DND-41 (cell line): ENCODE measurements at regions not wholly inside any gene's neighbourhood (a gene's known extent, or its start where the extent isn't known, plus 50 kb on each side); places are given as distances from the start of the nearest gene placed in this dataset.

Source experiments
- ATAC-seq: fragments of 200-7000 bp; cut with Tn5 transposase; 3 replicates; pipeline ENCODE4 v1.9.1; 2021; ENCODE audit warnings: low read depth; ENCODE audit not compliant: insufficient read depth
- DNase-seq: peaks from one replicate; pipeline ENCODE4 v3.0.0-alpha.2; 2020
- H2AFZ ChIP-seq: 2 replicates; pipeline ENCODE4 v1.6.0; 2012; ENCODE audit warnings: low read depth, low read length
- H3K27ac ChIP-seq: 2 replicates; pipeline ENCODE4 v1.5.1; 2012; ENCODE audit warnings: low read length, inconsistent platforms
- H3K27me3 ChIP-seq: fragments of 200-600 bp; sonication (generic); 2 replicates; pipeline ENCODE4 v1.6.0; 2012; ENCODE audit warnings: low read length, mild to moderate bottlenecking, inconsistent platforms; ENCODE audit not compliant: insufficient read depth, poor library complexity
- H3K36me3 ChIP-seq: 2 replicates; pipeline ENCODE4 v1.5.1; 2012; ENCODE audit warnings: low read length, inconsistent platforms; ENCODE audit not compliant: insufficient read depth
- H3K4me1 ChIP-seq: 2 replicates; pipeline ENCODE4 v1.5.1; 2012; ENCODE audit warnings: mild to moderate bottlenecking, low read length; ENCODE audit not compliant: insufficient read depth
- H3K4me2 ChIP-seq: 2 replicates; pipeline ENCODE4 v1.6.0; 2012; ENCODE audit warnings: mild to moderate bottlenecking, moderate library complexity, low read length, inconsistent platforms; ENCODE audit not compliant: insufficient read depth
- H3K4me3 ChIP-seq, 2 experiments: fragments of 200-600 bp in 1 of 2; shearing (Covaris generic) in 1 of 2; 2 replicates each; pipeline ENCODE4 v1.5.1; 2012 to 2016; ENCODE audit warnings: inconsistent platforms in 2 of 2, low read length in 2 of 2, mild to moderate bottlenecking in 2 of 2, low read depth in 1 of 2, moderate library complexity in 1 of 2
- H3K79me2 ChIP-seq: 2 replicates; pipeline ENCODE4 v1.6.0; 2012; ENCODE audit warnings: low read length, inconsistent platforms; ENCODE audit not compliant: insufficient read depth
- H3K9ac ChIP-seq: 2 replicates; pipeline ENCODE4 v1.6.0; 2012; ENCODE audit warnings: low read depth, mild to moderate bottlenecking, inconsistent platforms, low read length, moderate library complexity
- H3K9me3 ChIP-seq: 2 replicates; pipeline ENCODE4 v1.5.1; 2012; ENCODE audit warnings: low read length, moderate library complexity, mild to moderate bottlenecking, inconsistent platforms; ENCODE audit not compliant: insufficient read depth, severe bottlenecking
- H4K20me1 ChIP-seq: 2 replicates; pipeline ENCODE4 v1.6.0; 2012; ENCODE audit warnings: low read length; ENCODE audit not compliant: insufficient read depth
- CTCF ChIP-seq: IDR thresholded peaks from 2 replicates; pipeline ENCODE4 v1.5.1; 2012; ENCODE audit warnings: borderline replicate concordance, low read length, moderate library complexity, mild to moderate bottlenecking; ENCODE audit not compliant: poor library complexity, severe bottlenecking; ENCODE audit errors: extremely low read depth
- EZH2 ChIP-seq: IDR thresholded peaks from 3 replicates; pipeline ENCODE4 v1.6.1; 2012; ENCODE audit warnings: borderline replicate concordance, low read depth, mild to moderate bottlenecking, moderate library complexity, low read length, inconsistent platforms; ENCODE audit not compliant: severe bottlenecking

GRCh38 chr5:166994226-166994625 lies 1297.2 kb upstream of the WWC1 start:
- no peak for ATAC-seq
- no peaks in the 10 kb centered on the region for H3K4me1 ChIP-seq
- no peak overlapping the region for H2AFZ ChIP-seq
- TF ChIP-seq EZH2 (no peak), CTCF (no peak)
- H3K4me2 ChIP-seq = no peak overlapping the region
- no peaks in the 10 kb centered on the region for H3K27me3 ChIP-seq
- no peaks in the 10 kb centered on the region for H4K20me1 ChIP-seq
- H3K79me2 ChIP-seq = no peaks in the 10 kb centered on the region
- H3K27ac ChIP-seq = no peak overlapping the region
- H3K4me3 ChIP-seq = no peak overlapping the region
- H3K9ac ChIP-seq = no peak overlapping the region
- H3K9me3 ChIP-seq = no peaks in the 10 kb centered on the region
- DNase-seq = no peak
- H3K36me3 ChIP-seq = no peaks in the 10 kb centered on the region

GRCh38 chr5:167001246-167001645 lies 1290.2 kb upstream of the WWC1 start:
- Histone ChIP-seq H3K27me3 (no peaks in the 10 kb centered on the region), H2AFZ (no peak overlapping the region), H3K4me2 (no peak overlapping the region), H3K27ac (no peak overlapping the region), H3K9ac (no peak overlapping the region), H3K4me3 (no peak overlapping the region), H3K9me3 (no peaks in the 10 kb centered on the region), H3K4me1 (no peaks in the 10 kb centered on the region), H4K20me1 (no peaks in the 10 kb centered on the region), H3K79me2 (no peaks in the 10 kb centered on the region), H3K36me3 (no peaks in the 10 kb centered on the region)
- DNase-seq = no peak
- ATAC-seq = no peak
- TF ChIP-seq CTCF = no peak
- TF ChIP-seq EZH2 = no peak

- no peak overlapping the region for H3K4me3 ChIP-seq
- DNase-seq (no peak), ATAC-seq (no peak)
- no peaks in the 10 kb centered on the region for H3K36me3 ChIP-seq
- H3K9me3 ChIP-seq = no peaks in the 10 kb centered on the region
- no peak overlapping the region for H3K4me2 ChIP-seq
- no peak overlapping the region for H3K27ac ChIP-seq
- H2AFZ ChIP-seq = no peak overlapping the region
- TF ChIP-seq CTCF (no peak), EZH2 (no peak)
- no peak overlapping the region for H3K9ac ChIP-seq
- H3K27me3 ChIP-seq = no peaks in the 10 kb centered on the region
- H3K4me1 ChIP-seq = no peaks in the 10 kb centered on the region
- no peaks in the 10 kb centered on the region for H3K79me2 ChIP-seq
- no peaks in the 10 kb centered on the region for H4K20me1 ChIP-seq
Measured at GRCh38 chr5:167008705-167009104, 1282.7 kb upstream of the WWC1 start.

- no peak for TF ChIP-seq CTCF
- no peak for TF ChIP-seq EZH2
- no peaks in the 10 kb centered on the region for H3K4me1 ChIP-seq
- no peak overlapping the region for H2AFZ ChIP-seq
- H3K79me2 ChIP-seq = no peaks in the 10 kb centered on the region
- no peak overlapping the region for H3K27ac ChIP-seq
- no peak overlapping the region for H3K4me3 ChIP-seq
- H3K9ac ChIP-seq = no peak overlapping the region
- DNase-seq (no peak), ATAC-seq (no peak)
- no peaks in the 10 kb centered on the region for H4K20me1 ChIP-seq
- no peaks in the 10 kb centered on the region for H3K9me3 ChIP-seq
- H3K4me2 ChIP-seq = no peak overlapping the region
- H3K27me3 ChIP-seq = no peaks in the 10 kb centered on the region
- no peaks in the 10 kb centered on the region for H3K36me3 ChIP-seq
Measured at GRCh38 chr5:167011196-167011595, 1280.2 kb upstream of the WWC1 start.
